HCT116 (cell line): ENCODE measurements at regions not wholly inside any gene's neighbourhood (a gene's known extent, or its start where the extent isn't known, plus 50 kb on each side); places are given as distances from the start of the nearest gene placed in this dataset.

Source experiments
- ATAC-seq: fragments of 200-7000 bp; cut with Tn5 transposase; 2 replicates; pipeline ENCODE4 v1.9.1; 2020; ENCODE audit warnings: mild to moderate bottlenecking, moderate library complexity
- BruUV-seq: library from RNA; stranded (reverse); fragments of 400-500 nt; replicated peaks from 2 replicates; lab custom pipeline; 2021; lab: Mats Ljungman, UMichigan
- CTCF ChIA-PET: fragments of 300-600 bp; sonication (Branson Sonifier 250); formaldehyde crosslinking; loops from one replicate; lab custom pipeline; 2021; ENCODE audit warnings: antibody characterized with exemption; lab: Charles Lee
- POLR2A ChIA-PET: fragments of 300-600, 350-600 bp; sonication (Branson Sonifier 250); formaldehyde crosslinking; loops from one replicate; lab custom pipeline; 2021; ENCODE audit warnings: antibody characterized with exemption; lab: Charles Lee
- RAD21 ChIA-PET, 2 experiments: fragments of 300-600 bp; sonication (Branson Sonifier 250); formaldehyde crosslinking; loops; one replicate each; lab custom pipeline; 2023; ENCODE audit warnings: low total read pairs in 2 of 2; ENCODE audit not compliant: uncharacterized antibody in 2 of 2, unreplicated experiment in 2 of 2, low non-redundant PET in 1 of 2; lab: Charles Lee
- DNase-seq: peaks from one replicate; pipeline ENCODE4 v3.0.0-alpha.2; 2010; ENCODE audit warnings: low read depth, low spot score
- H2AFZ ChIP-seq: fragments of 200-600 bp; shearing (Covaris generic), sonication (generic); 2 replicates; pipeline ENCODE4 v1.6.1; 2017; ENCODE audit warnings: low read depth, mixed run types, mixed read lengths, antibody characterized with exemption, low read length; ENCODE audit not compliant: poor library complexity, severe bottlenecking
- H3K27ac ChIP-seq: 2 replicates; pipeline ENCODE4 v1.5.1; 2012; ENCODE audit warnings: low read depth, low read length
- H3K27me3 ChIP-seq: fragments of 200-600 bp; sonication (generic); 2 replicates; pipeline ENCODE4 v1.6.1; 2016; ENCODE audit warnings: mixed run types, low read length, mixed read lengths; ENCODE audit not compliant: insufficient read depth
- H3K36me3 ChIP-seq, 2 experiments: fragments of 200-500 bp in 1 of 2; fragments of 200-600 bp in 1 of 2; sonication (Bioruptor generic) in 1 of 2; sonication (generic) in 1 of 2; 2 replicates each; pipeline versions ENCODE4 v1.5.1 to v1.6.1; 2014 to 2016; ENCODE audit warnings: low read length in 2 of 2, inconsistent platforms in 1 of 2, mixed read lengths in 1 of 2, mixed run types in 1 of 2; ENCODE audit not compliant: insufficient read depth in 2 of 2, control insufficient read depth in 1 of 2
- H3K4me1 ChIP-seq, 2 experiments: fragments of 200-600 bp in 1 of 2; sonication (generic) in 1 of 2; 2 replicates each; pipeline versions ENCODE4 v1.5.1 to v1.6.1; 2012 to 2017; ENCODE audit warnings: low read length in 2 of 2, inconsistent platforms in 1 of 2, mild to moderate bottlenecking in 1 of 2, mixed read lengths in 1 of 2, mixed run types in 1 of 2, moderate library complexity in 1 of 2; ENCODE audit not compliant: insufficient read depth in 2 of 2, control insufficient read depth in 1 of 2
- H3K4me2 ChIP-seq: fragments of 200-600 bp; sonication (generic); 2 replicates; pipeline ENCODE4 v1.6.1; 2017; ENCODE audit warnings: mixed run types, low read length, mixed read lengths
- H3K4me3 ChIP-seq, 2 experiments: fragments of 200-600 bp in 1 of 2; sonication (generic) in 1 of 2; replicated peaks in 1 of 2; 2 replicates each; pipeline ENCODE4 v1.5.1; 2011 to 2016; ENCODE audit warnings: low read length in 2 of 2, control low read depth in 1 of 2, low read depth in 1 of 2, mild to moderate bottlenecking in 1 of 2, mixed read lengths in 1 of 2, mixed run types in 1 of 2
- H3K79me2 ChIP-seq: fragments of 200-600 bp; sonication (generic); 2 replicates; pipeline ENCODE4 v1.6.1; 2017; ENCODE audit warnings: mild to moderate bottlenecking, mixed run types, low read length, moderate library complexity, mixed read lengths; ENCODE audit not compliant: insufficient read depth
- H3K9ac ChIP-seq: fragments of 200-600 bp; sonication (generic); 2 replicates; pipeline ENCODE4 v1.6.1; 2016; ENCODE audit warnings: low read length, mixed read lengths
- H3K9me2 ChIP-seq: fragments of 200-600 bp; sonication (generic), shearing (Covaris generic); 2 replicates; pipeline ENCODE4 v1.6.1; 2017; ENCODE audit warnings: mixed run types, mild to moderate bottlenecking, moderate library complexity; ENCODE audit not compliant: insufficient read depth
- H3K9me3 ChIP-seq, 2 experiments: fragments of 200-500 bp in 1 of 2; fragments of 200-600 bp in 1 of 2; sonication (Bioruptor generic) in 1 of 2; sonication (generic) in 1 of 2; 2 replicates each; pipeline ENCODE4 v1.6.1; 2014 to 2017; ENCODE audit warnings: low read length in 2 of 2, mixed read lengths in 2 of 2, inconsistent platforms in 1 of 2, low read depth in 1 of 2, mild to moderate bottlenecking in 1 of 2, mixed run types in 1 of 2, moderate library complexity in 1 of 2; ENCODE audit not compliant: control insufficient read depth in 1 of 2, insufficient read depth in 1 of 2
- H4K20me1 ChIP-seq: fragments of 200-600 bp; sonication (generic), shearing (Covaris generic); 2 replicates; pipeline ENCODE4 v1.6.1; 2017; ENCODE audit warnings: mixed run types, mild to moderate bottlenecking, moderate library complexity; ENCODE audit not compliant: insufficient read depth
- CBX3 ChIP-seq: IDR thresholded peaks from 2 replicates; pipeline ENCODE4 v1.6.1; 2012; ENCODE audit warnings: low read depth
- ELF1 ChIP-seq: IDR thresholded peaks from 2 replicates; pipeline ENCODE4 v1.6.1; 2012; ENCODE audit warnings: low read depth, borderline replicate concordance
- EZH2 ChIP-seq: fragments of 200-600 bp; sonication (generic); IDR thresholded peaks from 2 replicates; pipeline ENCODE4 v1.6.1; 2017; ENCODE audit warnings: antibody characterized with exemption, mixed run types
- EZH2phosphoT487 ChIP-seq: fragments of 200-600 bp; IDR thresholded peaks from 2 replicates; pipeline ENCODE4 v1.6.1; 2018; ENCODE audit warnings: antibody characterized with exemption, borderline replicate concordance
- FOSL1 ChIP-seq: IDR thresholded peaks from 2 replicates; pipeline ENCODE4 v1.6.1; 2012; ENCODE audit warnings: low read depth
- MAX ChIP-seq: IDR thresholded peaks from 2 replicates; pipeline ENCODE4 v1.6.1; 2012
- POLR2AphosphoS5 ChIP-seq: IDR thresholded peaks from 2 replicates; pipeline ENCODE4 v1.6.1; 2011; ENCODE audit warnings: mild to moderate bottlenecking, low read depth, low read length, moderate library complexity
- RAD21 ChIP-seq: IDR thresholded peaks from 2 replicates; pipeline ENCODE4 v1.6.1; 2012; ENCODE audit warnings: low read depth, mild to moderate bottlenecking
- SIN3A ChIP-seq: IDR thresholded peaks from 2 replicates; pipeline ENCODE4 v1.6.1; 2012; ENCODE audit warnings: low read depth
- SP1 ChIP-seq: IDR thresholded peaks from 2 replicates; pipeline ENCODE4 v1.6.1; 2012; ENCODE audit warnings: low read depth
- TCF7L2 ChIP-seq: IDR thresholded peaks from 2 replicates; pipeline ENCODE4 v1.7.0; 2011; ENCODE audit warnings: borderline replicate concordance, inconsistent platforms; ENCODE audit not compliant: insufficient read depth, insufficient read length; ENCODE audit errors: extremely low read depth
- ZBTB33 ChIP-seq: IDR thresholded peaks from 2 replicates; pipeline ENCODE4 v1.6.1; 2011; ENCODE audit warnings: mild to moderate bottlenecking, low read length, moderate library complexity; ENCODE audit not compliant: insufficient replicate concordance; ENCODE audit errors: extremely low read depth
- ZFX ChIP-seq: fragments of 450-650 bp; IDR thresholded peaks from 2 replicates; pipeline ENCODE4 v1.6.1; 2017
- ZNF274 ChIP-seq: fragments of 200-500 bp; sonication (Bioruptor generic); IDR thresholded peaks from 2 replicates; pipeline ENCODE4 v1.6.1; 2014; ENCODE audit warnings: mild to moderate bottlenecking, low read depth, low read length, inconsistent platforms
- intact Hi-C: fragments of 100-400 bp; cut with micrococcal nuclease; formaldehyde crosslinking; loops from 2 replicates; pipeline ENCODE4 v1.10.0; 2022

- no peak for ATAC-seq
- TF ChIP-seq ZNF274, result no peak
- TF ChIP-seq EZH2phosphoT487, result no peak
- no peak for TF ChIP-seq ZBTB33
- TF ChIP-seq POLR2AphosphoS5, result no peak
- TF ChIP-seq MAX, result no peak
- no peak for TF ChIP-seq SP1
- TF ChIP-seq ZFX, result no peak
- TF ChIP-seq CBX3, result no peak
- TF ChIP-seq TCF7L2, result no peak
- no peak for TF ChIP-seq FOSL1
- TF ChIP-seq EZH2, result no peak
- no peak for TF ChIP-seq RAD21
- no peak for TF ChIP-seq ELF1
- TF ChIP-seq SIN3A, result no peak
- TF ChIP-seq, all 23 proteins: peak for 0
- no peak for DNase-seq
- Histone ChIP-seq H2AFZ (no peak overlapping the region), H3K36me3 (no peaks in the 10 kb centered on the region), H4K20me1 (no peaks in the 10 kb centered on the region), H3K4me1 (no peaks in the 10 kb centered on the region), H3K9me2 (no peaks in the 10 kb centered on the region), H3K4me2 (no peak overlapping the region), H3K79me2 (no peaks in the 10 kb centered on the region), H3K4me3 (no peak overlapping the region), H3K27ac (no peak overlapping the region), H3K9ac (no peak overlapping the region), H3K27me3 (no peaks in the 10 kb centered on the region), H3K9me3 (no peaks in the 10 kb centered on the region)
- intact Hi-C loops, result no loop called here
- ChIA-PET RAD21 (no interaction called here), CTCF (no interaction called here), POLR2A (no interaction called here)
- no TSS peak for BruUV-seq
Observed at GRCh38 chrX:36861601-36862000, 146.6 kb upstream of the FAM47C start.
